ENCODE measurements at regions not wholly inside any gene's neighbourhood (a gene's known extent, or its start where the extent isn't known, plus 50 kb on each side); places are given as distances from the start of the nearest gene placed in this dataset.
A peak's percentile ranks its signal among the peaks of the same experiment; 100 is the strongest.

GRCh38 chr20:40434122-40434521, 254.9 kb downstream of the MAFB start:
- Histone ChIP-seq H3K36me3 (ENCODE audit: insufficient read depth, low read length) (no peaks in the 10 kb centered on the region), H3K27me3 (ENCODE audit: insufficient read depth, low read length, poor library complexity, severe bottlenecking) (no peaks in the 10 kb centered on the region), H3K4me2 (ENCODE audit: low read depth, low read length, poor library complexity, severe bottlenecking) (peak overlapping the region; percentile 11), H3K9me2 (replicated peaks; ENCODE audit: low read depth, low read length) (no peaks in the 10 kb centered on the region), H3K4me3 (ENCODE audit: low read length, poor library complexity, severe bottlenecking) (no peak overlapping the region), H3K79me2 (ENCODE audit: insufficient read depth, low read length) (no peaks in the 10 kb centered on the region), H2AFZ (ENCODE audit: low read length) (no peak overlapping the region), H3K4me1 (ENCODE audit: insufficient read depth, low read length, poor library complexity, severe bottlenecking) (no peaks in the 10 kb centered on the region), H3K9ac (ENCODE audit: low read depth, low read length, poor library complexity, severe bottlenecking) (no peak overlapping the region), H4K20me1 (ENCODE audit: insufficient read depth, low read length, poor library complexity, severe bottlenecking) (no peaks in the 10 kb centered on the region), H3F3A (ENCODE audit: low read depth) (no peaks in the 10 kb centered on the region), H3K9me3 (ENCODE audit: insufficient read depth, low read depth, low read length) (no peaks in the 10 kb centered on the region)
- no peak for TF ChIP-seq EZH2phosphoT487 (IDR thresholded peaks at IDR 0.05; ENCODE audit: borderline replicate concordance)
- no peak for TF ChIP-seq CTCF (conservative IDR thresholded peaks at IDR 0.05; ENCODE audit: low read length)

- no peaks in the 10 kb centered on the region for H3K27me3 ChIP-seq (ENCODE audit: insufficient read depth, low read length, poor library complexity, severe bottlenecking)
- H3K4me3 ChIP-seq (ENCODE audit: low read length, poor library complexity, severe bottlenecking), result no peak overlapping the region
- H3K9me2 ChIP-seq (replicated peaks; ENCODE audit: low read depth, low read length), result no peaks in the 10 kb centered on the region
- no peak overlapping the region for H2AFZ ChIP-seq (ENCODE audit: low read length)
- peak overlapping the region; percentile 11 for H3K4me2 ChIP-seq (ENCODE audit: low read depth, low read length, poor library complexity, severe bottlenecking)
- no peaks in the 10 kb centered on the region for H3K4me1 ChIP-seq (ENCODE audit: insufficient read depth, low read length, poor library complexity, severe bottlenecking)
- TF ChIP-seq EZH2phosphoT487 (IDR thresholded peaks at IDR 0.05; ENCODE audit: borderline replicate concordance) (no peak), CTCF (conservative IDR thresholded peaks at IDR 0.05; ENCODE audit: low read length) (no peak)
- no peaks in the 10 kb centered on the region for H3K79me2 ChIP-seq (ENCODE audit: insufficient read depth, low read length)
- no peaks in the 10 kb centered on the region for H3K9me3 ChIP-seq (ENCODE audit: insufficient read depth, low read depth, low read length)
- H3K36me3 ChIP-seq (ENCODE audit: insufficient read depth, low read length), result no peaks in the 10 kb centered on the region
- no peak overlapping the region for H3K9ac ChIP-seq (ENCODE audit: low read depth, low read length, poor library complexity, severe bottlenecking)
- H3F3A ChIP-seq (ENCODE audit: low read depth), result no peaks in the 10 kb centered on the region
- no peaks in the 10 kb centered on the region for H4K20me1 ChIP-seq (ENCODE audit: insufficient read depth, low read length, poor library complexity, severe bottlenecking)
These were observed 255.6 kb downstream of the MAFB start for GRCh38 chr20:40433341-40433861.

- no peaks in the 10 kb centered on the region for H4K20me1 ChIP-seq (ENCODE audit: insufficient read depth, low read length, poor library complexity, severe bottlenecking)
- no peaks in the 10 kb centered on the region for H3K9me2 ChIP-seq (replicated peaks; ENCODE audit: low read depth, low read length)
- no peaks in the 10 kb centered on the region for H3K79me2 ChIP-seq (ENCODE audit: insufficient read depth, low read length)
- H3K9ac ChIP-seq (ENCODE audit: low read depth, low read length, poor library complexity, severe bottlenecking), result no peak overlapping the region
- H3K36me3 ChIP-seq (ENCODE audit: insufficient read depth, low read length), result no peaks in the 10 kb centered on the region
- no peak overlapping the region for H2AFZ ChIP-seq (ENCODE audit: low read length)
- H3K9me3 ChIP-seq (ENCODE audit: insufficient read depth, low read depth, low read length), result no peaks in the 10 kb centered on the region
- no peaks in the 10 kb centered on the region for H3F3A ChIP-seq (ENCODE audit: low read depth)
- H3K4me3 ChIP-seq (ENCODE audit: low read length, poor library complexity, severe bottlenecking), result no peak overlapping the region
- no peaks in the 10 kb centered on the region for H3K27me3 ChIP-seq (ENCODE audit: insufficient read depth, low read length, poor library complexity, severe bottlenecking)
- no peak overlapping the region for H3K4me2 ChIP-seq (ENCODE audit: low read depth, low read length, poor library complexity, severe bottlenecking)
- TF ChIP-seq EZH2phosphoT487 (IDR thresholded peaks at IDR 0.05; ENCODE audit: borderline replicate concordance) (no peak), CTCF (conservative IDR thresholded peaks at IDR 0.05; ENCODE audit: low read length) (no peak)
- no peaks in the 10 kb centered on the region for H3K4me1 ChIP-seq (ENCODE audit: insufficient read depth, low read length, poor library complexity, severe bottlenecking)
These were observed 257.4 kb downstream of the MAFB start for GRCh38 chr20:40431611-40432010.
